Medulla oblongata (tissue), 1 donor: ENCODE measurements at regions not wholly inside any gene's neighbourhood (a gene's known extent, or its start where the extent isn't known, plus 50 kb on each side); places are given as distances from the start of the nearest gene placed in this dataset.
"Not testable (repeated sequence)": the region's sequence is repeated elsewhere in the genome, so short reads cannot be mapped to it uniquely, and the experiment has no call there.

Experiments used
- DNase-seq: peaks from one replicate; pipeline ENCODE4 v3.0.0-alpha.2; 2015; ENCODE audit errors: extremely low spot score

DNA sequence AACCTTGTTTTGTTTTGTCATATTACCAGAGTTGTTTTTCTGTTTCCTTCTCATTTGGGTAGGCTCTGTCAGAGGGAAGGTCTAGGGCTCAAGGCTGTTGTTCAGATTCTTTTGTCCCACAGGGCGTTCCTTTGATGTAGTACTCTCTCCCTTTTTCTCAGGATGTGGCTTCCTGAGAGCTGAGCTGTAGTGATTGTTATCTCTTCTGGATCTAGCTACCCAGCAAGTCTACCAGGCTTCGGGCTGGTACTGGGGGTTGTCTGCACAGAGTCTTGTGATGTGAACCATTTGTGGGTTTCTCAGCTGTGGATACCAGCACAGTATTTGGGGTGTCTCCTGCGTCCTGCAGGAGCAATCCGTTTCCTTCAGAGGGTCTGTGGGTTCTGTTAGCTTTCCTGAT lies 74.2 kb upstream of the GNG12 start:
- DNase-seq = not testable (repeated sequence)

DNA sequence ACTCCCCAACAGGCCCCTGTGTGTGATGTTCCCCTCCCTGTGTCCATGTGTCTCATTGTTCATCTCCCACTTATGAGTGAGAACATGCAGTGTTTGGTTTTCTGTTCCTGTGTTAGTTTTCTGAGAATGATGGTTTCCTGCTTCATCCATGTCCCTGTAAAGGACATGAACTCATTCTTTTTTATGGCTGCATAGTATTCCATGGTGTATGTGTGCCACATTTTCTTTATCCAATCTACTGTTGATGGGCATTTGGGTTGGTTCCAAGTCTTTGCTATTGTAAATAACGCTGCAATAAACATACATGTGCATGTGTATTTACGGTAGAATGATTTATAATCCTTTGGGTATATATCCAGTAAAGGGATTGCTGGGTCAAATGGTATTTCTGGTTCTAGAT lies 72.7 kb upstream of the GNG12 start:
- not testable (repeated sequence) for DNase-seq

DNA sequence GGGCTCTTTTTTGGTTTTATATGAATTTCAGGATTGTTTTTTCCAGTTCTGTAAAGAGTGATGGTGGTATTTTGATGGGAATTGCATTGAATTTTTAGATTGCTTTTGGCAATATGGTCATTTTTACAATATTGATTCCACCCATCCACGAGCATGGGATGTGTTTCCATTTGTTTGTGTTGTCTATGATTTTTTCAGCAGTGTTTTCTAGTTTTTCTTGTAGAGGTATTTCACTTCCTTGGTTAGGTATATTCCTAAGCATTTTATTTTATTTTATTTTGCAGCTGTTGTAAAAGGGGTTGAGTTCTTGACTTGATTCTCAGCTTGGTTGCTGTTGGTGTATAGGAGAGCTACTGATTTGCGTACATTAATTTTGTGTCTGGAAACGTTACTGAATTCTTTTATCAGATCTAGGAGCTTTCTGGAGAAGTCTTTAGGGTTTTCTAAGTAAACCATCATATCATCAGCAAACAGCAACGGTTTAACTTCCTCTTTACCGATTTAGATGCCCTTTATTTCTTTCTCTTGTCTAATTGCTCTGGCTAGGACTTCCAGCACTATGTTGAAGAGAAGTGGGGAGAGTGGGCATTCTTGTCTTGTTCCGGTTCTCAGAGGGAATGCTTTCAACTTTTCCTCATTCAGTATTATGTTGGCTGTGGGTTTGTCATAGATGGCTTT lies 69.4 kb upstream of the GNG12 start:
- DNase-seq = not testable (repeated sequence)

GRCh38 chr1:67898033-67898726 lies 64.9 kb upstream of the GNG12 start:
- DNase-seq = no peak

DNA sequence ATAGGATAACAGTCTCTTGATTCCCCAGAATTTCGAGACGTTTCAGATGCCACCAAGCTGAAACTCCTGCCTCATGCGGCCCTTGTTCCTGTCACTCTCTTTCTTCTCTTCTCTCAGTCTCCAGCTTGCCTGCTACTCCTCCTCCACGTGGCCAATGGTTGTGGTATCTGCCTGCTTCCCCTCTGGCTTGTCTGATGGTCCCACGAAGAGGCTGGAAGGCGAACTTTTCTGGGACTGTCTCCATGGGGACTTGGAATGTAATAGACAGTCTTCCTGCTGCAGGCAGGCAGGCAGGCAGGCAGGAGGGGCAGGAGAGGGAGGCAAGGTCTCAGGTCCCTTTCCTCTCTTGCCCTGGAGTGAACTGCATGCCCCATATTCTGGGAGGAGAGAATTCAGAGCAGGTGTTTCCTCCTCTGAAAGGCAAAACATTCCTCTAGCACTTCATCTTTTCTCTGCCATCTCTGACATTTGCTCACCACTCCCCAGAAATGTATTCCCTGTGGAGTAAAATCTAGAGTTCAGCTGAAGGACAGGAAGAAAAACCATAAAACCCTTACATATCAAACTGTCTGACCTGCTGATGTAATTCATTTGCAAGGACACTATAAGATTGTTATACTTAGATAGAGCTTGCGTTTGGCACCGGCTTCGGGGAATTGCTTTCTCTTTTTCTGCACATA lies 64.1 kb upstream of the GNG12 start:
- no peak for DNase-seq

- DNase-seq = no peak
Measured at GRCh38 chr1:67896826-67897225, 63.6 kb upstream of the GNG12 start.

GRCh38 chr1:67894981-67895735 lies 61.9 kb upstream of the GNG12 start:
- DNase-seq = no peak

DNA sequence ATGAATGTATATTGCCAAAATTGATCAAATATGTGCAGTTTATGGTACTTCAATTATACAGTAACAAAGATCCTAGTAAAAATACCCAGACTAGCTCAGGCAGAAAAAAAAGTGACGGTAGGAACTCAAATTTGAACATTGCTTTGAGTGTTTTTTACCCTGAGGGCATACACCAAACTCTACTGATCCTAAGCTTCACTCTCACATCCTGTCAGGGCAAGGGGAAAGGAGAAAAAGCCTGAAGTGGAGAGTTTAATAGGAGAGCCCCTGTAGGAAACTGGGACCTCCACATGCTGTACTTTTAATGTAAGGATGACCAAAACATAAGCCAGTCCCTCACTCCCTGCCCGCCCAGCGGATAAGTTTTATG lies 59.8 kb upstream of the GNG12 start:
- no peak for DNase-seq

DNA sequence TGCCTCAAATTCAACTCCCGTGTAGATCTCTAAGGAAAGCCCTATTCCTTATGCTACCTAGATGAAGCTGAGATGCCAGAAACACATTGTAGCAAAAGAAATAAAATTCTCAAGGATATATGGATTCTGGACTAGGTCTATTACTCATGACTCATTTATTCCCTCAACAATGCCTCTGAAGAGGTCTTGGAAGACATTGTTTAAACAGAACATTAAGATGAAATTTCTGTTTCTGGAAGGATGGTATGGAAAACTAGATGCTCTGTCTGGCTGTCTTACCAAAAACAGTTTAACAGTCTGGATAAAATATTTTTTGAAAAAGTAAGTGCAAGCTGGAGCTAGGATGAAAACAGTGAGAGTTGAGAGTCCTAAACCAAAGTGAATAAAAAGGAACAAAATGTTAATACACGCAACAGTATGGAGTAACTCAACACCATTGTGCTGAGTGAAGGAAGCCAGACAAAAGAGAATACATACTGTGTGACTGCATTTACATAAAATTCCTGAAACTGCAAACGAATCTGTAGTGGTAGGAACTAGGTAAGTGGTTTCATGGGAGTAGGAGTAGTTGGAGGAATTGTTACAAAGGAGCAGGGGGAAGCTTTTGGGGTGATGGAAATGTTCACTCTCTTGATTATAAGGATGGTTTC lies 59.3 kb upstream of the GNG12 start:
- no peak for DNase-seq

DNA sequence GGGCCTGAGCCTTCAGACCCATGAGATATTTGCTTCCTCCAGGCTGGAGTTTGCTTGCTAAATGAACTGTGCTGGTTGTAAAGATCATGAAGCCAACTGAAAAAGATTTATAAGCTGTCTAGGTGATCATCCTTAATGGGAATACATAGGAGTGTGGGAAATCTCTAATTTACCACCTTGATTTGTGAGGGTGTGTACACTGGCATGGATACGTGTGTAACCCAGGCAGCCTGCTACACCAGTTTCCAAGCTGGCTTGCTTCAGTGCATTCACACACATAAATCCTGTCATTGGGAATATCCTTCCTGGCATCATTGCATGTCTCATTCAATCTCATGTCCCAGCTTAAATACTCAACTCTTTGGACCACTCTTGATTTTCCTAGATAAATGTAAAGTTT lies 57.6 kb upstream of the GNG12 start:
- no peak for DNase-seq

DNA sequence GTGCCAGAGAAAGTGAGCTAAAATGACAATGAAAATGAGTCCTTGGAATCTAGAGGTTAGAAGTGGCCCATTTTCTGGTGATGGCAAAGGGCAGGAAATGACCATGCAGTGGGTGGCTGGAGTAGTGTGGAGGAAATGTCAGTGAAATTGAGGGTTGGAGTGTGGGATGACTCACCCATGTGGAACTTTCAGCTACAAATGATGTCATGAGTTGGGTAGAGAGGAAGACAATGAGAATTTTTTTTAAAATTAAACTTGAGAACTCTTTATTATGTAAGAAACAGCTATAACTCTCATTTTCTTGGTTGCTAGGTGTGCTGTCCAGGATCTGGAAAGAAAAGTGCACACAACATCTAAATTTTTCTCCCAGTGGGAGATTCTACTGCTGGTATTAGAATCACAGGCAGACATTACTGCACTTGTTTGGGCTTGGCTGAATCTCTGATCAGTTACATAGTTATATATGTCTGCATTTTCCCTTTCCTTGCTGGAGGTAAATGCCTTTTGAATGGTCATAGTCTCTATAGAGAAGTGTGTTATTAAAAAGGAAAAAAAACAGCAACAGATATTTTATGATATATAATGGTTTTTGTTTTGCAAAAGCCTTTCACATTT lies 56.8 kb upstream of the GNG12 start:
- DNase-seq = no peak

DNA sequence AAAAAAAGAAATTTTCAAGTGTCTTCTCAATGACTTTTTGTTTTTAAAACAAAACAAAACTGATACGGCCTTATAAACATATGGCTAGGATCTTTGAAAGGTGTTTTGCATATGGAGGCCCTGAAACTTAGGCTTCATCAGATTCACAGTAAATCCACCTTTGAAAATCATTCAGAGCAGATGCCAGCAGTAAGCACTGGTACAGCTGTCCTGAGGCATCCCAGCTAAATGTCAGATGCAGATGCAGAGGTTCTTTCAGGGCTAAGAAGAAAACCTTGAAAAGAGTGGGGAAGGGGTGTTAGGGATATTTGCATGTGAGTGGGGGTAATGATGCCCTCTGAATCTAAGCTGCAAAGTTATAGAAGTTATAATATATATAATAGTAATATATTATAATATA lies 56.2 kb upstream of the GNG12 start:
- no peak for DNase-seq

- DNase-seq = no peak
Measured at GRCh38 chr1:67888216-67889106, 55.2 kb upstream of the GNG12 start.

- no peak for DNase-seq
Measured at GRCh38 chr1:67887146-67887545, 53.9 kb upstream of the GNG12 start.

DNA sequence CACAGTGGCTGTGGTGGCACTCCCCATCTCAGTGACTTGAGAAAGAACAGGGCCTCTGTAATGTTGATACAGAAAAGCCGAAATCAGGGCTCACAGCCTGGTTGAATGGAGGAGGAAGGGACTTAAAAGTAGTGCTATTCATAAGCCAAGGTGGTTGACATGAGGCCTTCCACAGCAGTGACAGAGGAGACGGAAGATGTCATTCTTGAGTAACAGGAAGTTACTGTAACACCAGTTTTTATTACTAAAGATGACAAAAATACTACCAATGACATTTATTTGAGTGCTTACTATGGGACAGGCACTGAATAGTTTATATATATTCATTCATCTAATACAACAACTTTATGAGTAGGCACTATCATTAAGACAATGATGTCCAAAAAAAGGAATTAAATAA lies 52.8 kb upstream of the GNG12 start:
- no peak for DNase-seq

DNA sequence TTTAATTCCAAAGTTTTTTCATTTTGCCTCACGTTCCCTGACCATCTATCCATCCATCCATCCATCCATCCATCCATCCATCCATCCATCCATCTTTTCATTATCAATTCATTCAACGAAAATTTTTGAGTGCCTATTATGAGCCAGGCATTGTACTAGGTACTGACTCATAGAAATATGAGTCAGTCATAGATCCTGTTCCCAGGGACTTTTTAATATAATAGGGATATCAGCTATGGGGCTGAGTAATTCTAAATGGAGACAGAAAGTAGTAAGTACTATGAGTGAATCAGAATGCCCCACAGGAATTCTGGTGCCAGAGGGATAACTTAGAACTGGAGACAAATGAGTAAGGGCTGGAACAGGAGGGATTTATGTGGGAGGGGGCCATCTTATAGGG lies 49.8 kb upstream of the GNG12 start:
- DNase-seq = no peak
